SKM-1 treated with dmso at 0.1 percent for 144 hours (cell line): ENCODE measurements at regions not wholly inside any gene's neighbourhood (a gene's known extent, or its start where the extent isn't known, plus 50 kb on each side); places are given as distances from the start of the nearest gene placed in this dataset.
A peak's percentile ranks its signal among the peaks of the same experiment; 100 is the strongest.
"Not testable (repeated sequence)": the region's sequence is repeated elsewhere in the genome, so short reads cannot be mapped to it uniquely, and the experiment has no call there.

Source experiments
- DNase-seq: peaks from one replicate; lab custom pipeline; 2025; ENCODE audit not compliant: unreplicated experiment; lab: John Stamatoyannopoulos, UW

DNA sequence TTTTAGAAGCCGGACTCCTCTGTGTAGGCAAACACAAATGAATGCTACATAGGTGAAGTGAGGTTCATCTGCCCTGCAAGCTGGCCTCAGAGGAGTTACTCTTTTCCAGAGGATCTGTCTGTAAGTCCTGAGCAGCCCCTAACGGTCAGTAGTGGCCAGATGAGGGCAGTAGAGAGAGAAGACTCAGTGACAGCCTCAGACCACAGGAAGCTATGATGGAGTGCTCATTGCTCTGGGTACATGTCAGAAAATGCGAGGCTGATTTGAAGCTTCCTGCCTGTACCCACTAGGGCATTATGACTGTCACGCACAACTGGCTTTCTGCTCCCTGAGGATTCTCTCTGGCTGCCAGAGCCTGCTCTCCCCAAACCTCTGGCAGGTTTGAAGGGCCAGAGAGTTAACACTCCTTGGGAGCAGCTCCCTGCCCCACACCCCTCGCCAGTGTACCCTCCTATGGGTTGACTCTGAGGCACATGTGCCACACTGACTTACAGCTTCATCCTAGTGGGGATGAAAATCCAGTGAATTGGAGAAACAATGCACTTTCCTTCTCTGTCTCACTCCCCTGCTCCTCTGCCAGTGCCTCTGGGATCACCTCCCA lies 141.5 kb downstream of the GABRG2 start:
- peak; percentile 54 for DNase-seq

- DNase-seq = no peak
Measured at GRCh38 chr5:162214551-162214950, 147.0 kb downstream of the GABRG2 start.

GRCh38 chr5:162217037-162217436 lies 149.5 kb downstream of the GABRG2 start:
- no peak for DNase-seq

GRCh38 chr5:162221910-162222309 lies 154.3 kb downstream of the GABRG2 start:
- DNase-seq = no peak

GRCh38 chr5:162227075-162227474 lies 159.5 kb downstream of the GABRG2 start:
- no peak for DNase-seq

GRCh38 chr5:162230348-162230747 lies 162.8 kb downstream of the GABRG2 start:
- no peak for DNase-seq

DNA sequence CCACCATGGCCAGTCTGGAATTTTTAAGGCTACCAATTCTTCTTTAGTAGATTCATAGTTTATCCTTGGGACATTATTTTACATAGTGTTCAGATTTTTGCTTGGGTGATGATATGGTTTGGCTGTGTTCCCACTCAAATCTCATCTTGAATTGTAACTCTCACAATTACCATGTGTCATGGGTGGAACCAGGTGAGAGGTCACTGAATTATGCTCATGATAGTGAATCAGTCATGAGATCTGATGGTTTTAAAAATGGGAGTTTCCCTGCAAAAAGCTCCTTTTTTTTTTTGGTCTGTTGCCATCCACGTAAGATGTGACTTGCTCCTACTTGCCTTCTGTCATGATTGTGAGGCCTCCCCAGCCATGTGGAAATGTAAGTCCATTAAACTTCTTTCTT lies 163.9 kb downstream of the GABRG2 start:
- no peak for DNase-seq

DNA sequence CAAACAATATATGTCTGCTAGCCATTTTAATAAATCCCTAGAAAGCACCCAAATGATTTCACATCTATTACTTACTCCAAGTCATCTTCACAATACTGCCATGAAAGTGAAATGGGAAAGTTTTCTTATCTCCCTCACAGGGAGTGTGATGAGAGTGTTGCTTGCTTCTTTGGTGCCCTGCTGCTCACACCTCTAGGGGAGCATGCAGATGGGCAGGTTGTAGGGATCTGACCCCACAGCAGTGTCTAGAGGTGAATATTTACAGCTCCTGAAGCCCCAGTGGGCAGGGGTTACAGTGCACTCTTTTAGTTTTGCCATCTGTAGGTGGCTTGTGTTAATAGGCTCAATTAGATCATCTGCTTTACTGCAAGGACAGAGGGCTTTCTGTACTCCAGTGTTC lies 173.2 kb downstream of the GABRG2 start:
- DNase-seq = no peak

GRCh38 chr5:162242416-162242815 lies 174.8 kb downstream of the GABRG2 start:
- no peak for DNase-seq

GRCh38 chr5:162243651-162244050 lies 176.1 kb downstream of the GABRG2 start:
- no peak for DNase-seq

DNA sequence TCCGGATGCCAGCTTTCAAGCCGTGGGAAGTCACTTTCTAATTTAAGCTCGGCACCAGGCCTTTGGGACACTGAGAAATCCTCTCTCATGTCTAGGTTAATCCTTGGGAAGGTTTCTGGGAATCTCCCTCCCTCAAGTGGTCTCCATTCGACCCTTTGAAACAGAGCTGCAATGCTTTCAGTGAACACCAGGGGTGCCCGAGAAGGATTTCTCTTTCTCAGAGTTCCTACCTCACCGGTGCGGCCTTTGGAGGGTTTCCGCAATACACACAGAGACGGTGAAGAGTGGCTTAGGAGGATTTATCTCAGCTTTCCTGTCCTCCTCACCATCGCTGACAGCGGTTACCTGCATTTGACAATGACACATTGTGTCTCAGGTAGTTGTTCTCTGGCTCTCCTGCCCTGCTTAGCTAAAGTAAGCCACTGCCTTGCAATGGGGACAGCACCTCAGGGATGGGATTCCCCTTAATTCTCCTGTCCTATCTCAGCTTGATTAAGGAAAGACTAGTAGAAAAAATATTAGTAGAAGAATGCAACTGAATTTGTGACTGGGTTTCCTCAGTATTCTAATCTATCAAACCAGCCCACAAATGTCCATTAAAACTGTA lies 180.6 kb downstream of the GABRG2 start:
- DNase-seq = no peak

- no peak for DNase-seq
Measured at GRCh38 chr5:162256711-162257110, 189.1 kb downstream of the GABRG2 start.

GRCh38 chr5:162268694-162269481 lies 201.3 kb downstream of the GABRG2 start:
- DNase-seq = peak; percentile 86

DNA sequence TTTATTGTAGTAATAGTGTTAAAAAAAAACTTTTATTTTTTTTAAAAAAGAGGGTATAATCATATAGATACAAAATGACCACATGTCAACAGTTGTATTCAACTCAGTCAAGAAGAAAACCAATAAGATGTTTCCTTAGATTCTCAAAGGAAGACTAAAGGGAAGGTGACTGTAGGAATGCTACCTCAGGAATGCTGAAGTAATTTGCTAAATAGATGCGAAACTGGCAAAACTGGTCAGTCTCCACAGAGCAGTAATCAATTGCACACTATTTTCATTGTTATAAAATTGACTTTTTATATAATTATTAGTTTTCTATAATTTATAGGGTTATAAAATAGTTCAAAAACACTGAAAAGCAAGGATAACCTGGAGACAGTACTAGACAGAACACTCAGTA lies 204.8 kb downstream of the GABRG2 start:
- no peak for DNase-seq

- no peak for DNase-seq
Measured at GRCh38 chr5:162274679-162275078, 207.1 kb downstream of the GABRG2 start.

GRCh38 chr5:162275387-162275786 lies 207.8 kb downstream of the GABRG2 start:
- not testable (repeated sequence) for DNase-seq

- DNase-seq = no peak
Measured at GRCh38 chr5:162282191-162282590, 214.6 kb downstream of the GABRG2 start.

GRCh38 chr5:162283609-162284008 lies 216.0 kb downstream of the GABRG2 start:
- DNase-seq = no peak

DNA sequence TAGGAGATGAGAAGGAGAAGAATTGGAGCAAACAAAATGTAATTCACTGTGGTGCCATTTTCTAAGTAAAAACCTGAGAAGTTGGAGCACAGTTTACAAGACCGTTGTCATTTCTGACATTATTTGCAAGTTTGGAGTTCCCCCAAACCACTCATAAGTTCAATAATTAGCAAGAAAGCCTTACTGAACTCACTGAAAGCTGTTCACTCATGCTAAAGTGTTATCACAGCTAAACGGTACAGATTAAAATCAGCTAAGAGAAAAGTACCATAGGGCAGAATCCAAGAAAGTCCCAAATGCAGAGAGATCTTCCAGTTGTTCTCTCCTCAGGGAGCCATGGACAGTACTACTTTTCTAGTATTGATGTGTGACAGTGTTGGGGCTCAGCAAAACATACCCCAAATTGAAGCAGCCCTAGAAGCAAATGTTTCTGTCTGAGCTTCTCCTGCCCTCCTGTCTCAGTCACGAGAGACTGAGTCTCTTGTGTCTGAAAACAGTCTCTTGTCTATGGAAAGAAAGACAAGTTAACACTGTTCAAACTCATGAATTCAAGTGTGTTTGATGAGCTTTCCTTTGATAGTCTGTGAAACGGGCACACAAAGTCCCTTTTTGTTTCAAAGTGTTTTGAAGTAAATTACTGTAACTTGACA lies 221.2 kb downstream of the GABRG2 start:
- no peak for DNase-seq

DNA sequence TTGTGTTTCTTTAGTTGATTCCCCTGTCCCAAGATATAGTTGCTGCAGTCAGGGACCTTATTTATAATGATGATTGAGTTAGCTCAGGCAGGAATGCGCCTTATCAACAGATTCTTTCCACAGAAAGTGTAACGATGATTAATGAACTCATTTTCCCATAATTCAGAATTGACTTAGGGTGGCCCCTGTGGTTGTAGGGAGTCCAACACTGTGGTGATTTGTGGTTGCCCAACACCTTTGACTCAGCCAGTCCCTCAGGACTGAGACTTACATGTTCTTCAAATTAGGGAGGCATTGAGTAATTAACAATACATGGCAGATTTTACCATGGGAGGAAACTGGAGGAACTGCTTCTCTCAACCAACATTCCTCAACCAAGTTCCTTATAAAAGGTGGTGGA lies 221.9 kb downstream of the GABRG2 start:
- DNase-seq = peak; percentile 8

DNA sequence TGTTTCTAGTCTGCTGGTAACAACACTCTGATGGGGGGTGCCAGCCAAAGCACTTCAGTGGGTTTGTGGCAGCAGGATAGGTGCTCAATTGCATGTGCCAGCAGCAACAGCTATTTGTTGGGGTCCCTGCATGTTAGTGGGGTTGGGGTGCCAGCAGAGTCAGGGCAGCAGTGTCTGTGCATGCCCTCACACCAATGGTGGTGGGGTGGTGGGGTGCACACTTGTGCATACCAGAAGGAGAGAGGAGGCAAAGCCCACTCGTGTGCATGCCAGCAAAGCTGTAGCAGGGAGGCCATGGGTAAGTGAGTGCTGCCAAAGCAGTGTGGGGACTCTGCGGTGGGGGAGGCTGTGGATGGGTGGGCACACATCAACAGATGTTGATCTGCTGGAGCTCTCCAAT lies 232.2 kb downstream of the GABRG2 start:
- DNase-seq = no peak

DNA sequence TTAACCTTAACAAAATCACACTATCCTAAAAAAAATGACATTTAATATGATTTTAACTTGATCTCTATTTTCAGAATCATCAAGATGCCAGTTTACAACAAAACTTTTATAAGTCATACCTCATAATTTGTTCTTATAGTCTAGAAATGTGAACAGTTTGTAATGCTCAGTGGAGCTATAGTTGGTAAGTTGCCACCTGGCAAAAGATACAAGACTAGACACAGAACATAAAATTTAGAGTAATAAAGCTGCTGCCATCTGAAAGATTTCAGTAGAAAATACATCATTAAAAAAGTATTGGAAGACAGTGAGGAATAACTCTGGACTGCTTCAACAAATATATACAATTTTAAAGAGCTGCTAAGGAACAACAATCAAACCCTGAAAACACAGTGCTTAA lies 233.8 kb downstream of the GABRG2 start:
- no peak for DNase-seq
